BJ (cell line): ENCODE measurements at regions not wholly inside any gene's neighbourhood (a gene's known extent, or its start where the extent isn't known, plus 50 kb on each side); places are given as distances from the start of the nearest gene placed in this dataset.

ENCODE experiments used
- CTCF ChIA-PET: fragments of 350-600 bp; formaldehyde crosslinking; extraction: SDS; loops from one replicate; lab custom pipeline; 2021; ENCODE audit warnings: antibody characterized with exemption, inconsistent platforms; lab: Yijun Ruan, JAX
- POLR2A ChIA-PET: fragments of 300-600 bp; sonication (Branson Sonifier 250); formaldehyde crosslinking; extraction: SDS; loops from one replicate; lab custom pipeline; 2021; ENCODE audit warnings: antibody characterized with exemption; lab: Charles Lee
- DNase-seq: peaks from one replicate; pipeline ENCODE4 v3.0.0-alpha.2; 2011; ENCODE audit warnings: low read depth
- H3K27me3 ChIP-seq: 2 replicates; pipeline ENCODE4 v1.6.0; 2011; ENCODE audit warnings: low read length; ENCODE audit not compliant: control insufficient read depth, insufficient read depth
- H3K36me3 ChIP-seq: 2 replicates; pipeline ENCODE4 v1.5.1; 2011; ENCODE audit warnings: low read length; ENCODE audit not compliant: control insufficient read depth, insufficient read depth
- H3K4me3 ChIP-seq: 2 replicates; pipeline ENCODE4 v1.5.1; 2011; ENCODE audit warnings: low read depth, mild to moderate bottlenecking, control low read depth, low read length
- TF ChIP-seq, protein P1 (sequence below): IDR thresholded peaks from 2 replicates; pipeline ENCODE4 v1.5.1; 2011; ENCODE audit warnings: low read depth, mild to moderate bottlenecking, control low read depth, inconsistent platforms, low read length, moderate library complexity; ENCODE audit not compliant: insufficient read depth

DNA sequence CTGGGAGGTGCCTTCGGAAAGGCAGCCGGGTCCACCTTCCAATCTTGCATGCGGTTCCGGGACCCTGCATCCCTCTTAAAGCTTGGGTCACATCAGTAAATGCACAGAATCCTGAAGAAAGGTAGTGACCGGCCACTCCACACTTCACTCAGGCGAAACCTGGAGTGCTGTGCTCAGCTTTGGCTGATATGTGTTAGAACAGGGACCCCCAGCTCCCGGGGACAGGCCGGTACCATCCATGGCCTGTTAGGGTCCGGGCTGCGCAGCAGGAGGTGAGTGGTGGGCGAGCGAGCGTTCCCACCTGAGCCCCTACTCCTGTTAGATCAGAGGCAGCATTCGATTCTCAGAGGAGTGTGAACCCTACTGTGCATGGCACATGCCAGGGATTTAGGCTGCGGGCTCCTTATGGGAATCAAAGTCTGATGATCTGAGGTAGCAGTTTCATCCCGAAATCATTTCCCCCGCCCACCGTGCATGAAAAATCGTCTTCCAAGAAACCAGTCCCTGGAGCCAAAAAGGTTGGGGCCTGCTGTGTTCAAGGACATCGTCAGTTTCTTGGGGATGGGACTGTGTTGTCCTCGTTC lies 143.0 kb downstream of the ERMARD start:
- no peaks in the 10 kb centered on the region for H3K27me3 ChIP-seq
- H3K4me3 ChIP-seq, result no peak overlapping the region
- no peak for DNase-seq
- POLR2A ChIA-PET, result no interaction called here
- CTCF ChIA-PET, result no interaction called here
- TF ChIP-seq, protein P1, sequence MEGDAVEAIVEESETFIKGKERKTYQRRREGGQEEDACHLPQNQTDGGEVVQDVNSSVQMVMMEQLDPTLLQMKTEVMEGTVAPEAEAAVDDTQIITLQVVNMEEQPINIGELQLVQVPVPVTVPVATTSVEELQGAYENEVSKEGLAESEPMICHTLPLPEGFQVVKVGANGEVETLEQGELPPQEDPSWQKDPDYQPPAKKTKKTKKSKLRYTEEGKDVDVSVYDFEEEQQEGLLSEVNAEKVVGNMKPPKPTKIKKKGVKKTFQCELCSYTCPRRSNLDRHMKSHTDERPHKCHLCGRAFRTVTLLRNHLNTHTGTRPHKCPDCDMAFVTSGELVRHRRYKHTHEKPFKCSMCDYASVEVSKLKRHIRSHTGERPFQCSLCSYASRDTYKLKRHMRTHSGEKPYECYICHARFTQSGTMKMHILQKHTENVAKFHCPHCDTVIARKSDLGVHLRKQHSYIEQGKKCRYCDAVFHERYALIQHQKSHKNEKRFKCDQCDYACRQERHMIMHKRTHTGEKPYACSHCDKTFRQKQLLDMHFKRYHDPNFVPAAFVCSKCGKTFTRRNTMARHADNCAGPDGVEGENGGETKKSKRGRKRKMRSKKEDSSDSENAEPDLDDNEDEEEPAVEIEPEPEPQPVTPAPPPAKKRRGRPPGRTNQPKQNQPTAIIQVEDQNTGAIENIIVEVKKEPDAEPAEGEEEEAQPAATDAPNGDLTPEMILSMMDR, result no peak
- no peaks in the 10 kb centered on the region for H3K36me3 ChIP-seq

DNA sequence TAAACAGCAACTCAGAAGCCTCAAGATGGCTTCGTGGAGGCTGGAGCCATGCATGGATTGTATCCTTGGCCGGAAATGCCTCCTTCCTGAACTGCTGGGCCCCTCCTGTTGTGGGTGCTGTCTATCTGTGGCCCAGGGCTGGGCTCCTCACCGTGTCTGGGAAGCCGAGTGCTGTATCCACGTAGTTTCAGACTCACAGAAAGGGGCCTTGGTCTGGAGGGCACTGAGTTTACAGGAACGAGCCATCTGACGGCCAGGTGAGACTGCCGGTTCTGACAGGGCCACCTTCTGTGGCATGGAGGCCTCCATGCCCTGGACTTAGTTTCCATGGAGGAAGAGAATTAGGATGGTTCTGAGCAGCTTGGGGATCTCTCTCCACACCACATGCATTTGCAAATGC lies 142.2 kb downstream of the ERMARD start:
- Histone ChIP-seq H3K4me3 (no peak overlapping the region), H3K36me3 (no peaks in the 10 kb centered on the region), H3K27me3 (no peaks in the 10 kb centered on the region)
- POLR2A ChIA-PET, result no interaction called here
- TF ChIP-seq, protein P1, result no peak
- CTCF ChIA-PET, result no interaction called here
- no peak for DNase-seq

GRCh38 chr6:169891846-169892245 lies 140.4 kb downstream of the ERMARD start:
- ChIA-PET POLR2A (no interaction called here), CTCF (no interaction called here)
- DNase-seq, result no peak
- no peaks in the 10 kb centered on the region for H3K36me3 ChIP-seq
- H3K4me3 ChIP-seq, result no peak overlapping the region
- no peaks in the 10 kb centered on the region for H3K27me3 ChIP-seq
- TF ChIP-seq, protein P1, result no peak

DNA sequence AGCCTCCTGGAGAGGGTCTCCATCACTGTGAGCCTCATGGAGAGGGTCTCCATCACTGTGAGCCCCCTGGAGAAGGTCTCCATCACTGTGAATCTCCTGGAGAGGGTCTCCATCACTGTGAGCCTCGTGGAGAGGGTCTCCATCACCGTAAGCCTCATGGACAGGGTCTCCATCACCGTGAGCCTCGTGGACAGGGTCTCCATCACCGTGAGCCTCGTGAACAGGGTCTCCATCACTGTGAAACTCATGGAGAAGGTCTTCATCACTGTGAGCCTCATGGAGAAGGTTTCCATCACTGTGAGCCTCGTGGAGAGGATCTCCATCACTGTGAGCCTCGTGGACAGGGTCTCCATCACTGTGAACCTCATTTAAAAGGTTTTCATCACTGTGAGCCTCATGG lies 140.0 kb downstream of the ERMARD start:
- DNase-seq, result no peak
- POLR2A ChIA-PET, result no interaction called here
- no peak overlapping the region for H3K4me3 ChIP-seq
- H3K27me3 ChIP-seq, result no peaks in the 10 kb centered on the region
- CTCF ChIA-PET, result no interaction called here
- TF ChIP-seq, protein P1, result no peak
- no peaks in the 10 kb centered on the region for H3K36me3 ChIP-seq

DNA sequence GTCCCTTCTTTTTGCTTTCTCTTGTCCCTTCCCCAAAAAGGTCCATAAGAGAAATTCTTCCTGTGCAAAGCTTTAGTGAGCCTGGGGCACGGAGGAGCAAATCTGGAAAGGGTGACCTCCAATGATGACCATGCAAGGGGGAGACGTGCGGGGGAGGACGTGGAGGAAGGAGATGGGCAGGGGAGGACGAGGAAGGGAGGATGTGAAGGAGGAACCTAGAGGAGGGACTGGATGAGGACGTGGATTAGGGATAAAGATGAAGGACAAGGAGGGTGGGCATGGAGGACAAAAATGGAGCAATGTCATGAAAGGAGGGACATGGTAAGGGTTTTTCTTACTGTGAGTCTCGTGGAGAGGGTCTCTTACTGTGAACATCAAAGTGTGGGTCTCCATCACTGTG lies 139.5 kb downstream of the ERMARD start:
- TF ChIP-seq, protein P1, result no peak
- no peaks in the 10 kb centered on the region for H3K27me3 ChIP-seq
- no peak for DNase-seq
- no peaks in the 10 kb centered on the region for H3K36me3 ChIP-seq
- CTCF ChIA-PET, result no interaction called here
- H3K4me3 ChIP-seq, result no peak overlapping the region
- POLR2A ChIA-PET, result no interaction called here
